SK-N-SH (cell line): ENCODE measurements at regions not wholly inside any gene's neighbourhood (a gene's known extent, or its start where the extent isn't known, plus 50 kb on each side); places are given as distances from the start of the nearest gene placed in this dataset.

ENCODE experiments used
- CTCF ChIA-PET: fragments of 300-600, 350-600 bp; formaldehyde crosslinking; extraction: SDS; loops from one replicate; lab custom pipeline; 2021; lab: Yijun Ruan, JAX
- POLR2A ChIA-PET: fragments of 350-600 bp; sonication (Branson Sonifier 250); formaldehyde crosslinking; extraction: SDS; loops from one replicate; lab custom pipeline; 2020; ENCODE audit warnings: antibody characterized with exemption, inconsistent platforms; lab: Yijun Ruan, JAX
- DNase-seq: peaks from one replicate; pipeline ENCODE4 v3.0.0; 2012
- H2AFZ ChIP-seq: fragments of 200-600 bp; sonication (generic); 2 replicates; pipeline ENCODE4 v1.8.1; 2016; ENCODE audit warnings: antibody characterized with exemption, mild to moderate bottlenecking, low read depth
- H3F3A ChIP-seq: fragments of 200-600 bp; sonication (generic); replicated peaks from 2 replicates; pipeline ENCODE3; 2016; ENCODE audit warnings: antibody characterized with exemption, mild to moderate bottlenecking; ENCODE audit not compliant: insufficient read depth
- H3K27ac ChIP-seq, 2 experiments: fragments of 200-500 bp in 1 of 2; fragments of 200-600 bp in 1 of 2; sonication (Bioruptor generic) in 1 of 2; sonication (generic), shearing (Covaris generic) in 1 of 2; 2 replicates each; pipeline versions ENCODE4 v1.5.1 to v1.6.1; 2014 to 2016; ENCODE audit warnings: low read depth in 2 of 2, inconsistent platforms in 1 of 2, low read length in 1 of 2, mild to moderate bottlenecking in 1 of 2, mixed read lengths in 1 of 2
- H3K27me3 ChIP-seq: fragments of 200-600 bp; sonication (generic), shearing (Covaris generic); 2 replicates; pipeline ENCODE4 v1.6.1; 2016; ENCODE audit warnings: mixed run types; ENCODE audit not compliant: insufficient read depth
- H3K36me3 ChIP-seq, 2 experiments: fragments of 200-500 bp in 1 of 2; fragments of 200-600 bp in 1 of 2; sonication (Bioruptor generic) in 1 of 2; sonication (generic) in 1 of 2; replicated peaks in 1 of 2; 2 replicates each; pipeline versions ENCODE3 to v1.5.1; 2014 to 2016; ENCODE audit warnings: low read length in 1 of 2, mild to moderate bottlenecking in 1 of 2; ENCODE audit not compliant: insufficient read depth in 2 of 2, control insufficient read depth in 1 of 2
- H3K4me1 ChIP-seq, 2 experiments: fragments of 200-500 bp in 1 of 2; fragments of 200-600 bp in 1 of 2; sonication (Bioruptor generic) in 1 of 2; sonication (generic), shearing (Covaris generic) in 1 of 2; 2 replicates each; pipeline versions ENCODE4 v1.5.1 to v1.6.1; 2014 to 2016; ENCODE audit warnings: low read depth in 1 of 2, low read length in 1 of 2, mixed run types in 1 of 2; ENCODE audit not compliant: insufficient read depth in 2 of 2, control insufficient read depth in 1 of 2
- H3K4me2 ChIP-seq: fragments of 200-600 bp; sonication (generic), shearing (Covaris generic); 2 replicates; pipeline ENCODE4 v1.6.1; 2017; ENCODE audit warnings: mixed run types
- H3K4me3 ChIP-seq, 2 experiments: fragments of 200-500 bp in 1 of 2; fragments of 200-600 bp in 1 of 2; sonication (Bioruptor generic) in 1 of 2; sonication (generic), shearing (Covaris generic) in 1 of 2; 2 replicates each; pipeline versions ENCODE4 v1.5.1 to v1.8.1; 2014 to 2016; ENCODE audit warnings: low read depth in 2 of 2, inconsistent platforms in 1 of 2, low read length in 1 of 2, mild to moderate bottlenecking in 1 of 2, mixed read lengths in 1 of 2, moderate library complexity in 1 of 2
- H3K79me2 ChIP-seq: fragments of 200-600 bp; sonication (generic); 2 replicates; pipeline ENCODE4 v1.8.1; 2017; ENCODE audit warnings: mild to moderate bottlenecking; ENCODE audit not compliant: insufficient read depth
- H3K9ac ChIP-seq: fragments of 200-600 bp; sonication (generic); 2 replicates; pipeline ENCODE4 v1.6.1; 2017; ENCODE audit warnings: mixed run types
- H3K9me2 ChIP-seq: fragments of 200-600 bp; sonication (generic); 2 replicates; pipeline ENCODE4 v1.6.1; 2017; ENCODE audit warnings: mixed run types
- H3K9me3 ChIP-seq: fragments of 200-600 bp; sonication (generic); 2 replicates; pipeline ENCODE4 v1.6.1; 2017; ENCODE audit warnings: mixed run types, mild to moderate bottlenecking, moderate library complexity
- H4K20me1 ChIP-seq: fragments of 200-600 bp; sonication (generic); 2 replicates; pipeline ENCODE4 v1.6.1; 2017; ENCODE audit warnings: mild to moderate bottlenecking, mixed run types; ENCODE audit not compliant: insufficient read depth
- CTCF ChIP-seq: fragments of 200-600 bp; sonication (generic); IDR thresholded peaks from 2 replicates; pipeline ENCODE4 v1.6.1; 2017; ENCODE audit warnings: antibody characterized with exemption, mild to moderate bottlenecking, moderate library complexity
- ELF1 ChIP-seq: IDR thresholded peaks from 2 replicates; pipeline ENCODE4 v1.4.0; 2012
- REST ChIP-seq: IDR thresholded peaks from 2 replicates; pipeline ENCODE4 v1.6.1; 2012; ENCODE audit warnings: mild to moderate bottlenecking, low read depth, low read length, moderate library complexity
- RFX5 ChIP-seq: IDR thresholded peaks from 2 replicates; pipeline ENCODE4 v1.6.1; 2012; ENCODE audit warnings: mild to moderate bottlenecking, improper control_type of control experiment, low read length
- RXRA ChIP-seq: IDR thresholded peaks from 2 replicates; pipeline ENCODE4 v1.4.0; 2012; ENCODE audit warnings: low read depth, mild to moderate bottlenecking, borderline replicate concordance
- SIN3A ChIP-seq: IDR thresholded peaks from 2 replicates; pipeline ENCODE4 v1.6.1; 2012; ENCODE audit warnings: low read depth, mild to moderate bottlenecking, low read length, moderate library complexity, borderline replicate concordance
- TEAD4 ChIP-seq: IDR thresholded peaks from 2 replicates; pipeline ENCODE4 v1.4.0; 2012; ENCODE audit warnings: mild to moderate bottlenecking, borderline replicate concordance; ENCODE audit not compliant: insufficient read depth
- WGBS: methylation state at CpG from one replicate; pipeline ENCODE4 v1.1.6; 2017; ENCODE audit warnings: low lambda C conversion rate; 5-methylcytosine and 5-hydroxymethylcytosine counted together

- 11% methylated on average over 8 of the region's 8 CpGs for WGBS
- H3K9me2 ChIP-seq, result no peaks in the 10 kb centered on the region
- H3K27ac ChIP-seq, result no peak overlapping the region
- H3F3A ChIP-seq, result no peaks in the 10 kb centered on the region
- no peaks in the 10 kb centered on the region for H3K36me3 ChIP-seq
- no peaks in the 10 kb centered on the region for H3K9me3 ChIP-seq
- ChIA-PET CTCF (interaction anchor here (1.2 to 7.5 kb wide), 6 partner anchors 9 to 224 kb away, joined by 3 to 86 read pairs (median 24); no protein-coding TSS in a partner anchor), POLR2A (no interaction called here)
- H3K4me3 ChIP-seq, result no peak overlapping the region
- H3K79me2 ChIP-seq, result no peaks in the 10 kb centered on the region
- peaks cover 83% of the 10 kb centered on the region for H3K27me3 ChIP-seq
- no peak for TF ChIP-seq ELF1
- no peak for TF ChIP-seq RFX5
- no peak for TF ChIP-seq REST
- TF ChIP-seq SIN3A, result no peak
- TF ChIP-seq TEAD4, result no peak
- TF ChIP-seq RXRA, result no peak
- no peak for TF ChIP-seq CTCF
- no peaks in the 10 kb centered on the region for H4K20me1 ChIP-seq
- no peak for DNase-seq
- H3K4me2 ChIP-seq, result no peak overlapping the region
- peaks cover 0 to 7% of the 10 kb centered on the region in 2 experiments; a peak in 1 of 4 replicates for H3K4me1 ChIP-seq
- H3K9ac ChIP-seq, result no peak overlapping the region
- H2AFZ ChIP-seq, result no peak overlapping the region
Measured at GRCh38 chr12:4859478-4860210, 50.1 kb upstream of the KCNA1 start.
